ENCODE measurements at regions not wholly inside any gene's neighbourhood (a gene's known extent, or its start where the extent isn't known, plus 50 kb on each side); places are given as distances from the start of the nearest gene placed in this dataset.
"Not testable (repeated sequence)": the region's sequence is repeated elsewhere in the genome, so short reads cannot be mapped to it uniquely, and the experiment has no call there.

DNA sequence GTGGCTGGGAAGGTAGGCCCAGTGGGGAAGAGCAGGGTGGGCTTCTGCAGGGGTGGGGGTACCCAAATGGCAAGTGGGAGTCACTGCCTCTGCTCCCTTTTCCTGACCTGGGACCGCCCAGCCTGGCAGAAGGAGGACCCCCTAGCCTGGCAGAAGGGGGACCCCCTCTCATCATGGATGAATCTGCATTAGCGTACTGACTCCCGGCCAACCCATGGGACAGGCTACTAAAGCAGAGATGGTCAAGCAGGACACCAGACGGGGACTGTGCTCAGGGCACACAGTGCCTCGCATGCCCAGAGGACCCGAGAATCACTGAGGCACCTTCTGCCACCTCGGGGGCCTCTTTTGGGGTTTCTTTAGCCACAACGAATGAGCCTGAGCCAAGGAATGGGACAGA, 577.5 kb downstream of the GLRX3 start:
- POLR2A ChIA-PET, result no interaction called here
- Mint-ChIP-seq H3K4me3 (no peak overlapping the region), H3K36me3 (no peaks in the 10 kb centered on the region), H3K4me1 (ENCODE audit: low read depth) (no peaks in the 10 kb centered on the region), H3K9me3 (peaks cover 3% of the 10 kb centered on the region), H3K27me3 (no peaks in the 10 kb centered on the region), H3K27ac (no peak overlapping the region)
- no peak for DNase-seq
- CTCF ChIA-PET, result no interaction called here
- intact Hi-C loops (cut with micrococcal nuclease), result no loop called here

DNA sequence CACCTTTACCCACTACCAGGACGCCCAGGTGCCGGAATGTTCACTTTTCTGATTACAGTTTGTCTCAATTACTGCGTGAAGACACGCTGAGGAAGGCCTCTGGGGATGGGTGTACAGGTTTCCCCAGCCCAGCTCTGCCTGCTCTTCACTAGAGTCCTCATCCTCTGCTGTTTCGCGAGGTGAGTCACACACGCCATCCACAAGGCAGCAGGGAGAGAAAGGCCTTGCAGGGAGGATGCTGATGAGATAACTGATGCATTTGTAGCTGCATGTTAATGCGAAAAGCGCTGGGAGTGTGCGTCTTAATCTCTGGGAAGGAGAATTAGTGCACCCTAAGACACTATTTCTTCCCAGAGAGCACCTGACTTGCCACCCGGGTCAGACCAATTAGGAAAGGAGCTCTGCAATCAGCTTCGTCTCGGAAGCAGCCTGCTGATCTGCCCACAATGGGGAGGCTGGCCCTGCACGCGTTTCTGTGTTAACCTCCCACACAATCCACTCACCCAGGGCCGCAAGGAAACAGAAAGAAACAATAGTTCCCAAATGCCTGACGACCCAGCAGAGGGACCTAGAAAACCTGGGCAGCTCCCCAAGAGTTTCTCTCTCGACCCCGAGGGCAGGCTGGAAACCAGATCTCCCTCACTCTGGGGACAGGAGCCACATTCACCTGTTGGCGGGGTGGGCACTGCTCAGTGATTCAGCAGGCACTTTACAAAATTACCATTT, 578.7 kb downstream of the GLRX3 start:
- intact Hi-C loops (cut with micrococcal nuclease), result no loop called here
- H3K27me3 Mint-ChIP-seq, result no peaks in the 10 kb centered on the region
- H3K4me1 Mint-ChIP-seq (ENCODE audit: low read depth), result no peaks in the 10 kb centered on the region
- no peaks in the 10 kb centered on the region for H3K36me3 Mint-ChIP-seq
- POLR2A ChIA-PET, result no interaction called here
- H3K9me3 Mint-ChIP-seq, result peaks cover 3% of the 10 kb centered on the region
- H3K27ac Mint-ChIP-seq, result no peak overlapping the region
- DNase-seq, result no peak
- no peak overlapping the region for H3K4me3 Mint-ChIP-seq
- CTCF ChIA-PET, result no interaction called here

DNA sequence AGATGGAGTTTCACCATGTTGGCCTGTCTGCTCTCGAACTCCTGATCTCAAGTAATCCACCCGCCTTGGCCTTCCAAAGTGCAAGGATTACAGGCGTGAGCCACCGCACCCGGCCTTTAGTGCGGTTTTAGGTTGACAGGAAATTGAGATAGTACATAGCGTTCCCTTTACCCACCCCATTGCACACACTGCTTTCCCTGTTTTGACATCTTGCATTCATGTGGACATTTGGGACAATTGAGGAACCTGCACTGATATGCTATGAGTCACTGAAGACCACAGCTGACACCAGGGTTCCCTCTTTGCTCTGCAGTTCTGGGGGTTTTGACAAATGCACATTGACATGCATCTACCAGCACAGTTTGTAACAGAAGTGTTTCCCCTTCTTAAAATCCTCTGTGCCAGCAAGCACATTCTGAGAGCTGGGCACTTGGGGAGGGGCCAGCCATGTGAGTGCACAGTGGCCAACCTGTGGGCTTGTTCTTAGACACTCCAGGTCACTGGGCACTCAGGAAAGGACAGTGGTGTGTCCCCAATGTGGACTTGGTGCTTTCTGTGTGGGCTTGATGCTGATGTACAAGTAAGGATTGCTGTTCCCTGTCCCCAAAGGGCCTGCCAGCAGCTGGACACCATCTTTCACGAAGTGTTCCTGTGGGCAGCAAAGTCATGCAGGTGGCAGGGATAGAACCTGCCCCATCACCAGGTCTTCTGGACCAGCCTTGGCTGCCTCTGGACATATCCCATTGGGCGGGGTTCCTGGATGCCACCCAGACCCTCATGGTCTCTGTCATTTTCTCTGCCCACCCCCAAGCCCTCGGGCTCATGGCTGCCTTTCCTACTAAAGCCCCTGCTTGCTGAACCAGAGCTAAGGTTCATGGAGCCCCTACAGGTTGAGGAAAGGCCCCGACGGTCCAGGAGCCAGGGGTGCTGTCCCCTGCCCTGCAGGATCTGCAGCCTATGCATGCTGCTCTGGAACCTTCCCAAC, 579.8 kb downstream of the GLRX3 start:
- Mint-ChIP-seq H3K4me1 (ENCODE audit: low read depth) (no peaks in the 10 kb centered on the region), H3K4me3 (no peak overlapping the region), H3K9me3 (peaks cover 3% of the 10 kb centered on the region), H3K27ac (no peak overlapping the region), H3K36me3 (no peaks in the 10 kb centered on the region), H3K27me3 (no peaks in the 10 kb centered on the region)
- intact Hi-C loops (cut with micrococcal nuclease), result no loop called here
- ChIA-PET POLR2A (no interaction called here), CTCF (no interaction called here)
- no peak for DNase-seq

DNA sequence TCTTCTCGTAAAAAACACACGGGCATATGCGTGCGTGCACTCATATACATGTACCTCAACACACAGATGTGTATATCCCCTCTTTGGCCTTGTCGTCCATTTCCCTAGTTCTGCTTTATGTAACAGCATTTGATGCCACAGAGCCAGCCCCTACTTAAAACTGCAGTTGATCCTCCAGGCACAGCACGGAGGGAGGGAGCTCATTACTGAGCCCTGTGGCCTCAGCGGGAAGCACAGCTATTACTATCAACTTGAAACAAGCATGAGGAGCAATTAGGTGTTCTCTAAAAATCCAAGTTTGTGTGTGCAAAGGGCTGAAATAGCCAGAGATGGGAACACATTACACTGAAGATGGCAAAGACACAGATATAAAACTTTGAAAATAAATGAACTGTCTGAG, 580.9 kb downstream of the GLRX3 start:
- no peak overlapping the region for H3K27ac Mint-ChIP-seq
- intact Hi-C loops (cut with micrococcal nuclease), result no loop called here
- ChIA-PET POLR2A (no interaction called here), CTCF (no interaction called here)
- H3K9me3 Mint-ChIP-seq, result peaks cover 3% of the 10 kb centered on the region
- DNase-seq, result no peak
- no peaks in the 10 kb centered on the region for H3K4me1 Mint-ChIP-seq (ENCODE audit: low read depth)
- no peaks in the 10 kb centered on the region for H3K27me3 Mint-ChIP-seq
- no peak overlapping the region for H3K4me3 Mint-ChIP-seq
- H3K36me3 Mint-ChIP-seq, result no peaks in the 10 kb centered on the region

DNA sequence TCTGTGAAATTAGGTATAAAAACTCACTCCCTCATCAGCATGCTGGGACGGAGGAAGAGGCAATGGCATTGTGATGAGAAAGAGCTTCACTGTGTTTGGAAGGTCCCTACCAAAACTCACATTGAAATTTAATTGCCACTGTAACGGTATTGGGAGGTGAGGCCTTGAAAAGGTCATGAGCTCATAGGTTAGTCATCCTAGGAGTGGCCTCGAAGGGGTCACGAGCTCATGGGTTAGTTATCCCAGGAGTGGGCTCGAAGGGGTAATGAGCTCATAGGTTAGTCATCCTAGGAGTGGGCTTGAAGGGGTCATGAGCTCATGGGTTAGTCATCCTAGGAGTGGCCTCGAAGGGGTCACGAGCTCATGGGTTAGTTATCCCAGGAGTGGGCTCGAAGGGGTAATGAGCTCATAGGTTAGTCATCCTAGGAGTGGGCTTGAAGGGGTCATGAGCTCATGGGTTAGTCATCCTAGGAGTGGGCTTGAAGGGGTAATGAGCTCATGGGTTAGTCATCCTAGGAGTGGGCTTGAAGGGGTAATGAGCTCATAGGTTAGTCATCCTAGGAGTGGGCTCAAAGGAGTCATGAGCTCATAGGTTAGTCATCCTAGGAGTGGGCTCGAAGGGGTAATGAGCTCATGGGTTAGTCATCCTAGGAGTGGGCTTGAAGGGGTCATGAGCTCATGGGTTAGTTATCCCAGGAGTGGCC, 582.7 kb downstream of the GLRX3 start:
- DNase-seq; H3K27ac Mint-ChIP-seq; H3K4me3 Mint-ChIP-seq; H3K4me1 Mint-ChIP-seq (ENCODE audit: low read depth); H3K36me3 Mint-ChIP-seq; POLR2A ChIA-PET; intact Hi-C loops (cut with micrococcal nuclease); H3K27me3 Mint-ChIP-seq; H3K9me3 Mint-ChIP-seq; CTCF ChIA-PET: not testable (repeated sequence)

DNA sequence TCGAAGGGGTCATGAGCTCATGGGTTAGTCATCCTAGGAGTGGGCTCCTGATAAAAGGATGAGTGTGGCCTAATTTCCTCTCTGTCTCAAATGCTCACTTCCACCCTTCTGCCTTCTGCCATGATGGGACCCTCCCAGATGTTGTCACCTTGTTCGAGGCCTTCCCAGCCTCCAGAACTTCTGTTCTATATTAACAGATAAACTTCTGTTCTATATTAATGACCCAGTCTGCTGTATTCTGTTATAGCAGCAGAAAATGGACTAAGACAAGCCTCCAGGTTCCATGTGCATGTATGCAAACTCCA, 583.2 kb downstream of the GLRX3 start:
- Mint-ChIP-seq H3K27me3 (no peaks in the 10 kb centered on the region), H3K4me1 (ENCODE audit: low read depth) (no peaks in the 10 kb centered on the region), H3K4me3 (no peak overlapping the region), H3K36me3 (no peaks in the 10 kb centered on the region), H3K9me3 (no peaks in the 10 kb centered on the region), H3K27ac (no peak overlapping the region)
- intact Hi-C loops (cut with micrococcal nuclease), result no loop called here
- ChIA-PET CTCF (no interaction called here), POLR2A (no interaction called here)
- DNase-seq, result no peak

DNA sequence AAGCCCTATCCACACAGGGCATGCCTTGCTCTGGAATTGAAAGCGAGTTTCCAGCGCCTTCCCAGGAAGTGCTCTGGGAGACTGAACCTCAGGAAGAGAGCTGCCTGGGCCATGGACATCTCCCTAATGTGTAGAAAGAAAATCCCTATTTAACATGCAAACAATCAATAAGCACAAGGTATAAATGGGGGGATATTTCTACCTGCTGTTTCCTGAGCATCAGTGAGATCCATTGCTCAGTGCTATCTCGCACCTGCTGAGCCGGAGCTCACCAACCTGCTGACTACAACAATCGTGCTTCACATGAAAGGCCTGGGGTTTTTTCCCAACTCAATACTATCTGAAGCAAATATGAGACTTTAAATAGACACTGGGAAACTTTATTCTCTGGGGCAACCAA, 584.0 kb downstream of the GLRX3 start:
- intact Hi-C loops (cut with micrococcal nuclease), result no loop called here
- Mint-ChIP-seq H3K4me1 (ENCODE audit: low read depth) (no peaks in the 10 kb centered on the region), H3K27me3 (peaks cover 4% of the 10 kb centered on the region), H3K27ac (no peak overlapping the region), H3K36me3 (no peaks in the 10 kb centered on the region), H3K9me3 (no peaks in the 10 kb centered on the region), H3K4me3 (no peak overlapping the region)
- ChIA-PET CTCF (no interaction called here), POLR2A (no interaction called here)
- DNase-seq, result no peak

DNA sequence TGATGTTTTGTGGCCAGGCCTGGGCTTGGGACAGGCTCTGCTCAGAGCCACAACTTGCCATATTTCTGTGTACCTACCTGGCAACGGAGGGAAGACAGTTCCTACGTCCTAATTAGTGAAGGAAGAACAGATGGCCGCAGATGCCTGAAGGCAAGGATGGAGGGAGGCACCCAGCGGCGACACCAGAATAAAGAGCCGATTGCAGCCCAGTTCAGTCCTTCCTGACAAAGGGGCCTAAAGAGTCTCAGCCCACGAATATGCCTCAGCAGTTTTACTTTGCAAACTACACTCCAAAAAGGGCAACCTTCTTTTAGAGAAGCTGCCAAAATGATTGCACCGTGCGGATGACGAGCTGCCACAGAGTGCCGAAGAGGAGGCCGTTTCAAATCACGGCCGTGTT, 585.8 kb downstream of the GLRX3 start:
- ChIA-PET POLR2A (no interaction called here), CTCF (no interaction called here)
- Mint-ChIP-seq H3K9me3 (no peaks in the 10 kb centered on the region), H3K27ac (no peak overlapping the region), H3K4me3 (no peak overlapping the region), H3K27me3 (peaks cover 4% of the 10 kb centered on the region), H3K4me1 (ENCODE audit: low read depth) (no peaks in the 10 kb centered on the region), H3K36me3 (no peaks in the 10 kb centered on the region)
- no peak for DNase-seq
- intact Hi-C loops (cut with micrococcal nuclease), result no loop called here

DNA sequence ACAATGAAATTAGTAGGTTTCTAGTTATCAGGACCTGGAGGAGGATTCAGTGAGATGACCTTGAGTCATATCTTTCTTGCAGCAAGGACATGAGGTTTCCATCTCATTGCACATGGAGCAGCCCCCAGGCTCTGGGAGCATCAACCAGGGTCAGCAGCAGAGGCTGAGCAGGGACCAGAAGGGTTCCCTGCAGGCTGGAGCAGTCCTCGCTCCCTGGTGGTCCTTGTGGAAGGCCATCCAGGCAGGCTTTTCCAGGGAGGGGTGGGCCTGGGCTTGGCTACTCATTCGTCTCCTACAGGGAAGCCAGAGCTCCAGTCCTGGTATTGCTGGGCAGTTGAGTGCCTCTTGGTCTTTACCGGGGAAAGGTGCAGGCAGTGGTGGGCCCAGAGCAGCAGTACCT, 587.5 kb downstream of the GLRX3 start:
- CTCF ChIA-PET, result no interaction called here
- POLR2A ChIA-PET, result no interaction called here
- no peak for DNase-seq
- H3K4me1 Mint-ChIP-seq (ENCODE audit: low read depth), result no peaks in the 10 kb centered on the region
- no peaks in the 10 kb centered on the region for H3K36me3 Mint-ChIP-seq
- peaks cover 4% of the 10 kb centered on the region for H3K27me3 Mint-ChIP-seq
- H3K4me3 Mint-ChIP-seq, result no peak overlapping the region
- intact Hi-C loops (cut with micrococcal nuclease), result no loop called here
- H3K9me3 Mint-ChIP-seq, result no peaks in the 10 kb centered on the region
- no peak overlapping the region for H3K27ac Mint-ChIP-seq

DNA sequence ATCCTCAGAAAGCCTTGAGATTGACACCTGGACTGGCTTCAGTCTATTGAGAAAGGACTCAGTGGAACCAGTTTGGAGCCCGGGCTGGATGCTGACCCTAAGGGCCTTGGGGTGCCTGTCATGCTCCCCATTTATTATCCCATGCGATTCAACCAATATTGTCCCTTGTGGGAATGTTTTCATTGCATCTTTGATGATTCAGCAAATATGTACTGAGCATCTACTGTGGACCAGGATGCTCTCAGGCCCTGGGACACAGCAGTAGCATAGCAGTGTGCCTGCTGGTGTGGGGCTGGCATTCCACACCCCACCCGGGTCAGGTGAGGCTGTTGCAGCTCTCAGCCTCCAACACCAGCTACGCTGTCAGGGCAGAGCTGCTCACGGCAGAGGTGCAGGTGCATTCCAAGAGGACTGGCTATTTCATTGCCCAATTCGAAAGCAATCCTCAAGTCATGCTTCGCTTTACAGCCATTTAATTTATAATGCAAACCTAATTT, 586.0 kb downstream of the TCERG1L start:
- no peaks in the 10 kb centered on the region for H3K4me1 Mint-ChIP-seq (ENCODE audit: low read depth)
- no peaks in the 10 kb centered on the region for H3K36me3 Mint-ChIP-seq
- intact Hi-C loops (cut with micrococcal nuclease), result no loop called here
- H3K27ac Mint-ChIP-seq, result no peak overlapping the region
- H3K27me3 Mint-ChIP-seq, result peaks cover 4% of the 10 kb centered on the region
- DNase-seq, result no peak
- ChIA-PET CTCF (no interaction called here), POLR2A (no interaction called here)
- H3K4me3 Mint-ChIP-seq, result no peak overlapping the region
- no peaks in the 10 kb centered on the region for H3K9me3 Mint-ChIP-seq

DNA sequence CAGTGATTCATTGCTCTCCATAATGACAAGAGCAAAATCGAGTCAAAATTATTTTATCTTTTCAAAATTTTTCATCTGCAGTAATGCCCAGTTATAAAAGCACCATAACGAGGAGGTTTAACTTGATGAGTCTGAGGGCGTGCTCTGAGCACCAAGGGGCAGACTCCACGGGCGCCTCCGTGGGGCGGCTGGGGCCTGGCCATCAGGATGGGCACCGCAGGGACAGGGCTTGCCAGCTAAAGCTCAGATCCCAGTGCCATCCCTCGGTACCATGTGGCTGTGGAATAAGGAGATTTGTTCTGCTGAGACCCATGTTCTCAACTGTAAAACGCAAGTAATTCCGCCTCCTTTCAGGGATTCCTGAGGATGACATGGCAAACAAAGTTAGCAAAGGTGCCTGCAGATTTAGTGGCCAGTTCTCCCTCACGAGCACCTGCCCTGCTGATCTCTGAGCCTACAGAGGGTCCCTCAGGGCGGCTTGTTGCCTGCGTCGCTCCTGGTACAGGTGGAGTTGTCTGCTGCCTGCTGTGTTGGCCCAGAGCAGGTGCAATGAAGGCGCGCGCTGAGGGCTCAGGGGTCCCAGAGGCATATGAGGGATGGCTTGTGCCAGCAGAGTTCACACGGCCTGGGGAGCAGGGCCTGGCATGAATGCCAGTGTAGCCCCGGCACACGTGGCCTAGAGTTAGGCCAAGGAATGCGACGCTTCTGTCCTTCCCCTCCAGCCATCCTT, 584.4 kb downstream of the TCERG1L start:
- ChIA-PET POLR2A (no interaction called here), CTCF (no interaction called here)
- no peak overlapping the region for H3K4me3 Mint-ChIP-seq
- peaks cover 4% of the 10 kb centered on the region for H3K27me3 Mint-ChIP-seq
- H3K36me3 Mint-ChIP-seq, result no peaks in the 10 kb centered on the region
- H3K27ac Mint-ChIP-seq, result no peak overlapping the region
- H3K9me3 Mint-ChIP-seq, result no peaks in the 10 kb centered on the region
- DNase-seq, result no peak
- H3K4me1 Mint-ChIP-seq (ENCODE audit: low read depth), result no peaks in the 10 kb centered on the region
- intact Hi-C loops (cut with micrococcal nuclease), result no loop called here

DNA sequence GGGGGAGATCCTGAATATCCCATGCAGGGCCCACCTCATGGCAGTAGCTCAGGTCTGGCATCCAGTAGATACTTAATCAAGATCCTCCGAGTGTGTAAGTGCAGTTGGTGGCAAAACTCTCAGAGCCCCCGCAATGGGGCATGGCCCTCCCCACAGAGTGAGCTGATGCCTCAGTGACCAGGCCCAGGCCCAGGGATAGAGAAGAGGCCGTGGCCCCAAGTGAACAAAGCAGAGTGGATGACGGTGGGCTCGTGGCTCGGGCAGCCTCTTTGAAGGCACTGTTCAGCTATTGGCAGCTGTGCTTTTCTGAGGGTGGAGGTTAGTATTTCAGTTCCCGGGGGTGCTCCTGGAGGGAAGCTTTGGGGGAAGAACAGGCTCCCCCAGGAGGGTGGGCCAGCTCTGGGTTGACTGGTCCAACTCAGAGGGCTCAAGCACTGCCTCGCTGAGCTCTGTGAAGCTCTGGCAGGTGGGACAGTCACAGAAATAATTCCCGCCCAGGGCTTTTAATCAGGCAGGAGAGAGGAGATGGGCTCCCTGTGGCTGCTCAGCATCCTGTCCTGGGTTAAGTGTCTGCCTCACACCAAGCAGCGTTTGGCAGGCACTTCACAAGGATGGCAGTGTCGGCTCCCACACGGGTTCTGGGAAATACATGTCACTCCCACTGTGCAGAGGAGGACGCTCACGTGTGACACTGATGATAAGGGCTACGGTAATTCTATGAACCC, 583.6 kb downstream of the TCERG1L start:
- intact Hi-C loops (cut with micrococcal nuclease), result no loop called here
- Mint-ChIP-seq H3K27me3 (peaks cover 4% of the 10 kb centered on the region), H3K27ac (no peak overlapping the region), H3K9me3 (no peaks in the 10 kb centered on the region), H3K4me1 (ENCODE audit: low read depth) (no peaks in the 10 kb centered on the region), H3K36me3 (no peaks in the 10 kb centered on the region), H3K4me3 (no peak overlapping the region)
- no peak for DNase-seq
- ChIA-PET POLR2A (no interaction called here), CTCF (no interaction called here)
